HAP-1 (cell line): ENCODE measurements at regions not wholly inside any gene's neighbourhood (a gene's known extent, or its start where the extent isn't known, plus 50 kb on each side); places are given as distances from the start of the nearest gene placed in this dataset.

Experiments
- DNase-seq, 2 experiments: peaks; one replicate each; pipeline ENCODE4 v3.0.0-alpha.2; 2016 to 2020; ENCODE audit warnings: low spot score in 2 of 2
- H3K27me3 ChIP-seq: fragments of 250-450 bp; sonication (Bioruptor Pico); 2 replicates; pipeline ENCODE4 v1.5.1; 2020; ENCODE audit warnings: low read depth, mild to moderate bottlenecking, moderate library complexity
- H3K36me3 ChIP-seq: fragments of 250-450 bp; sonication (Bioruptor Pico); replicated peaks from 2 replicates; pipeline ENCODE4 v1.5.1; 2020; ENCODE audit warnings: mild to moderate bottlenecking
- H3K4me1 ChIP-seq: fragments of 250-450 bp; sonication (Bioruptor Pico); 2 replicates; pipeline ENCODE4 v1.5.1; 2020; ENCODE audit warnings: mild to moderate bottlenecking
- H3K4me3 ChIP-seq: fragments of 250-450 bp; sonication (Bioruptor Pico); 2 replicates; pipeline ENCODE4 v1.5.1; 2020; ENCODE audit warnings: mild to moderate bottlenecking, moderate library complexity
- H3K9me3 ChIP-seq: fragments of 250-450 bp; sonication (Bioruptor Pico); 2 replicates; pipeline ENCODE4 v1.5.1; 2020; ENCODE audit warnings: mild to moderate bottlenecking, moderate library complexity
- in situ Hi-C: fragments of 300-500 bp; cut with MboI; formaldehyde crosslinking; loops from 3 replicates; pipeline ENCODE4 v1.14.3; 2020; ENCODE audit warnings: low sequenced_read_pairs, inconsistent platforms, mixed read lengths

DNA sequence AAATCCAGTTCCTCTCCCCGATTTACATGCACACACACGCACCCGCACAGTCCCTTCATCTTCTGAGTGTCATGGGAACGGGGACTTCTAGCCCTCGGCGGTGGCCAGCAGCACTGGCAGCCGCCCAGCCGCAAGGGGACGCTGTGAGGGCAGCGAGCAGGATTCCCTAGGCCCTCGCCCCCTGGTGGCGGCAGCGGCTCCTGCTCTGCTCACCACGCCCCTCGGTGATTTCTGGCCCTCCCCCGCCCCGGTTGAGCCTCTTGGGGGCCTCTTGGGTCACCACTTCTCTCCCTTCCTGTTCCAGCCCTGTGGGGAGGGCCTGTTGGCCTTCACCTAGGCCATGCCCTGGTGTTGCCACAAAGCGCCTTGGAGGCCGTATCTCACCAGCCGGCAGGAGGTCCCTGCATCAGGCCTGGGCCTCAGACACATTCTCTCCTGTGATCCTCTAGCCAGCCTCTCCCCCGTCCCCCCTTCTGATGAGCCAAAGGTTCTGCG is 75.2 kb upstream of the KSR1 start:
- H3K4me3 ChIP-seq, result no peak overlapping the region
- peak; percentile 47 to 92 for DNase-seq
- in situ Hi-C loops, result no loop called here

DNA sequence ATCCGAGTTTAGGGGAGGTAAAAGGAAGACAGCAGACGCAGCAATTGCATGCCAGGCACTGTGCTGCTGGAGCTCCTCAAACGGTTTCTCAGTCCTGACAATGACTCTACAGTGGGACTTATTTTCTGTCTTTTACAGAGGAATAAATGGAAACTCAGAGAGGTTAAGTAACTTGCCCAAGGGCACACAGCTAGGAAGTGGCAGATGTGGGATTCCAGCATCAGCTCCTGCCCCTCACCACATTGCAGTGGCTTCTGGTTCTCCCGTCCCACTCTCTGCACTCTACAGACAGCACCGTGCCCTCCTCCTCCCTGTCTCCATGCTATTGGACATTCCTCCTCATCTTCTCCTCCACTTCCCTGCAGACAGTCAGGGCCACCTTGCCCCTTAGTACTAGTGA is 74.2 kb upstream of the KSR1 start:
- H3K9me3 ChIP-seq, result no peaks in the 10 kb centered on the region
- H3K36me3 ChIP-seq, result no peaks in the 10 kb centered on the region
- peaks cover 7% of the 10 kb centered on the region; the same call in 1 of the 2 replicates for H3K4me1 ChIP-seq
- in situ Hi-C loops, result no loop called here
- no peak for DNase-seq
- no peak overlapping the region for H3K4me3 ChIP-seq
- no peaks in the 10 kb centered on the region for H3K27me3 ChIP-seq

More for the DNA sequence above, 75.2 kb upstream of the KSR1 start:
- Histone ChIP-seq H3K9me3 (no peaks in the 10 kb centered on the region), H3K27me3 (no peaks in the 10 kb centered on the region), H3K36me3 (no peaks in the 10 kb centered on the region), H3K4me1 (peaks cover 7% of the 10 kb centered on the region; the same call in 1 of the 2 replicates)

DNA sequence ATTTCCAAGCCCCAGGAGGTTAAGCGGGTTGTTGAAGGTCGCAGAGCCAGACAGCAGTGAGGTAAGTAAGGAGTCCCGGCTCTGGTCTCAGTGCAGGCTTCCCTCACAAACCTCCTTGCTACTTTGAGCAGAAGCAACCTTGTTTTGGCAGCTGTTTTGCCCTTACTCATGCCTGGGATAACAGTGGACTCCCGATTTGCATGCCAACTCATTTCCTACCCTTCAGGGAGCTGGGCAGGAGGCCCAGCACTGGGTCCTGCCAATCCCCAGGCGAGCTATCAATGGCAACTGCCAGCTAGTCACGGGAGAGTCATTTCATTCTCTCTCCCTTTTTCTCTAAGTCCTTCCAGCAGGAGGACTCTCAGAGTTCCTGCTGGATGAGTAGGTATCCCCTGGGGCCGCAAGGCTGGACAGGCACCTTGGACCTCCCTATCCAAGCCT is 72.0 kb upstream of the KSR1 start:
- DNase-seq, result no peak
- Histone ChIP-seq H3K36me3 (no peaks in the 10 kb centered on the region), H3K4me1 (peaks cover 7% of the 10 kb centered on the region; the same call in 1 of the 2 replicates), H3K9me3 (no peaks in the 10 kb centered on the region), H3K4me3 (no peak overlapping the region), H3K27me3 (no peaks in the 10 kb centered on the region)
- in situ Hi-C loops, result no loop called here

DNA sequence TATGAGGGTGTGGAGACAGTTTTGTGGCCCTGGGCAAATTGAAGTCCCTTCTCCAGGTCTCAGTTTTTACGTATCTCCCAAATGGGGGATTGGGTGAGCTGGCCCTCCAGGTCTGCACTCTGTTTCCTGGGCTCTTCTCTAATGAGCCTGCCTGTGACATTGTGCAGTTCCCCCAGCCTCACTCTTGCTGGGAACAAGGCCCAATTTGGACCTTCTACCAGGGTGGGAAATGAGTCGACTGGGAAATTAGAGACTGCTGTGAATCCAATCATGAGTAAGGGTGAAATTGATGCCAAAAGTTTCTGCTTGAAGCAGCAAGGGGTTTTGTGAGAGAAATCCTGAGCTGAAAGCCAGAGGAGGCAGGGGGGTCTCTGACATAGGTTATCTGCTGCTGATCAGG is 71.5 kb upstream of the KSR1 start:
- H3K36me3 ChIP-seq, result no peaks in the 10 kb centered on the region
- in situ Hi-C loops, result no loop called here
- H3K9me3 ChIP-seq, result no peaks in the 10 kb centered on the region

DNA sequence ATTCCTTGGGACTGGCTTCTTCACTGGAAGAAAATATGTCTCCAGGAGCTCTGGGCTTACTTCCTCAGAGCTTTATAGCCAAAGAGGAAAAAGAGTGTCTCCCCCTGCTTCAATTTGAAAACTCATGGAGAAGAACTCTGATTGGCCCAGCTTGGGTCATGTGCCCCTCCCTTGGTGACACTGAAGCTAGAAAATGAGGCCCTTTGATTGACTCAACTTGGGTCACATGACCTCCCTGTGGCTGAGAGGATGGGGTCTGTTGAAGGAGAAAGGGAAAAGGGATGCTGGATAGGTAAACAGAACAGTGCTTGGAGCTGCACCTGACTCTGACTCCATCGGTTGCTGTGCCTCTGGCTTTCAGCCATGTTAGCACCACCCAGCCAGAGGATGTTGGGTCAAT is 70.6 kb upstream of the KSR1 start:
- H3K9me3 ChIP-seq, result no peaks in the 10 kb centered on the region
- no peaks in the 10 kb centered on the region for H3K36me3 ChIP-seq
- peaks cover 3% of the 10 kb centered on the region; the same call in 1 of the 2 replicates for H3K4me1 ChIP-seq
- H3K4me3 ChIP-seq, result no peak overlapping the region
- H3K27me3 ChIP-seq, result no peaks in the 10 kb centered on the region
- in situ Hi-C loops, result no loop called here
- no peak for DNase-seq

More for the DNA sequence above, 71.5 kb upstream of the KSR1 start:
- H3K4me1 ChIP-seq, result peaks cover 7% of the 10 kb centered on the region; the same call in 1 of the 2 replicates
- no peak overlapping the region for H3K4me3 ChIP-seq
- no peaks in the 10 kb centered on the region for H3K27me3 ChIP-seq
- no peak for DNase-seq

DNA sequence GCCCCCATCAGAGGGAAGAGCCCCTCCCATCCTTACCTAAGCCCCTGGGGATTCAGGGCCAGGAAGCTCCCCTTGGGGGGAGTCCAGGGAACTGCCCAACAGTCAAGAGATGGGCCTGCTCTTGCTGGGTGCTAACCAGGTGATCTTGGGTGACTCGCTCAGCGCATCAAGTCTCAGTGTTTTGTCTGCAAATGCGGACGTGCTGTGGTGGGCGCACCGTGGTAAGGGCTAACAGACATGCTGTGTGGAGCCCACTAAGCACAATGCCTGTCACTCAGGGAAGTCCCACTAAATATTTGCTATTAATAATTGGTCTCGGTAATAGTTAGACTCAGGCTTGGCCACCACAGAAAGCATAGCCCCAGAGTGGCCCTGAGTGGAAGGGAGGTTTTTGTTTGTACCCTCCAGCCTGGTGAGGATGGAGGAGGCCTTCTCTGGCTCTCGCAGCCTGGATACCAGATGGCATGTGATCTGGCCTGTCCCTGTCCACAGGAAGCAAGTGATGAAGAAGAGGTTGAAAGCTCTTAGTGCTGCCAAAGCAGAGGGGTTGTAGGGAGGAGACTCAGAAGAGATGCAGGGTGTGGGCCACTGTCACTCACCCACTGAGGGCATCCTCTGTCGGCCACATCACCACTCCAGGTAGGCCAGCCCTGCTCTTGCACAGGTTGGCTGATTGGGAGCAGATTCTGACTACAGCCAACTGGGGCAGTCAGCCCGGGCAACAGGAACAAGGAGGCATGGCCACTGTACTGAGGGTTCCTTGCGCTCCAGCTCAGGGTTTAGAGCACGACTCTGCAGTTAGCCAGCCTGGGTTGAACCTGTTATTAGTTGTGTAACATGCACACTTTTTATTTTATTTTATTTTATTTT is 69.8 kb upstream of the KSR1 start:
- no peak for DNase-seq
- in situ Hi-C loops, result no loop called here
- Histone ChIP-seq H3K36me3 (no peaks in the 10 kb centered on the region), H3K4me3 (no peak overlapping the region), H3K27me3 (no peaks in the 10 kb centered on the region), H3K4me1 (no peaks in the 10 kb centered on the region), H3K9me3 (no peaks in the 10 kb centered on the region)

DNA sequence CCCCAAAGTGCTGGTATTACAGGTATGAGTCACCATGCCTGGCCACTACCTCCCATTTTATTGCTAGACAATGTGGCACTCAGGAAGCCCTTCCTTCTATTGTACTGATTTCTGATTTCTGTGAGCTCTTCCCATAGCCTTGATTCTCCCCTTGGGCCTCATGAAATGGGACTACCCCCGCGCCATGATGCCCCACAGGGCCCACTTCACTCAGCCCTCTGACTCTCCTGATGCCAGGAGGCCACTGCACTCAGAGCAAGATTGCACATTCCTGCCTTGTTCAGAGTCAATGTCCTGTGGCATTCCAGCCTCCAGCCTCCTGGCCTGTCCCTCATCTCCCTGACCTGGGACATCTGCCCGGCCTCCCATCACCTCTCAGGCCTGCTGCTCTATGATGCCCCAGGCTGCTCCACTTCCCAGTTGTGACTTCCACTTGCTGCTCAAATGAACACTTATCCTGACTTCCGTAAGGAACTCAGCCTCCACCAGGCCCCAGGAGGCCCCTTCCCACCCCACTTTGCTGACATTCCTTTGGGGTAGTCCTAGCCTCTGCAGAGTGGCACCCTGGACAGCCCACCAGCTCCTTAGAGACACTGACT is 66.6 kb upstream of the KSR1 start:
- Histone ChIP-seq H3K4me3 (no peak overlapping the region), H3K27me3 (peaks cover 5% of the 10 kb centered on the region; the same call in 1 of the 2 replicates), H3K36me3 (no peaks in the 10 kb centered on the region), H3K9me3 (no peaks in the 10 kb centered on the region), H3K4me1 (no peaks in the 10 kb centered on the region)
- DNase-seq, result no peak
- in situ Hi-C loops, result loop anchor here (10.0 kb wide), 1 partner anchor 205 kb away; no protein-coding TSS in a partner anchor

DNA sequence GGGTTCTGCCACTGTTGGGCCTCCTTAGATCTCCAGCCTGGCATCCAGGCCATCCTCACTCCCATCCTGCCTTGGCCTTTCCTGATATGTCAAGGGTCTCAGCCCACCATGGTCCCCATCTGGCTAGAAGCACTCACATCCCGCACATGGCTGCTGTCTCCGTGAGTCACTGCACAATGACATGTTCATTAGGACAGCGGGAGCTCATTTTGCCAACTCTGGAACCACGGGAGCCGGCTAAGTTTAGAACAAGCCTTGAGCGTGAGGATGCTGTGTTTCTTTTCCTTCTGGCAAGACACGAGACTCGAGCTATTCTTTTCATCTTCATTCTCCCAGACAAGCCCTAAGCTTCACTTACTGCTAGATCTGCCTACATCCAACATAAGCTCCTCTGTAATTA is 65.7 kb upstream of the KSR1 start:
- in situ Hi-C loops, result loop anchor here (10.0 kb wide), 1 partner anchor 204 kb away; no protein-coding TSS in a partner anchor
- no peak overlapping the region for H3K4me3 ChIP-seq
- H3K9me3 ChIP-seq, result no peaks in the 10 kb centered on the region
- peaks cover 9% of the 10 kb centered on the region; the same call in 1 of the 2 replicates for H3K27me3 ChIP-seq
- H3K4me1 ChIP-seq, result no peaks in the 10 kb centered on the region
- DNase-seq, result no peak
- no peaks in the 10 kb centered on the region for H3K36me3 ChIP-seq

DNA sequence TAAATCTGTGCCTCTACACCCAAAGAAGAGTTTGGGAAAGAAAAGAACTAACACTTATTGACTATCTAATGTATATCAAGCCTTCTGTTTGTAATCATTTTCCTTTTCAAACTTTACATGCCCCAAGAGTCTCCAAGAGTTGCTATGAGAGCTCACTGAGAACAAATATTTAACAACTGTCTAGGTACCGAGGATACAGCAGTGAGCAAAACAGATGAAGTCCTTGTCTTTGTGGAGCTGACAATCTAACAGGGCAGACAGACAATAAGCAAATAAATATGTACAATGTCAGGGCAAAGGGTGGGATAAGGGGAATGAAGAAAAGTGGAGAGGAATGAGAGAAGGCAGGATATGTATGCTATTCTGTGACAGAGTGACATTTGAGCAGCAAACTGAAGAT is 64.8 kb upstream of the KSR1 start:
- no peak for DNase-seq
- Histone ChIP-seq H3K36me3 (no peaks in the 10 kb centered on the region), H3K4me3 (no peak overlapping the region), H3K9me3 (no peaks in the 10 kb centered on the region; the same call in 1 of the 2 replicates), H3K27me3 (peaks cover 9% of the 10 kb centered on the region; the same call in 1 of the 2 replicates), H3K4me1 (no peaks in the 10 kb centered on the region)
- in situ Hi-C loops, result loop anchor here (10.0 kb wide), 1 partner anchor 203 kb away; no protein-coding TSS in a partner anchor

DNA sequence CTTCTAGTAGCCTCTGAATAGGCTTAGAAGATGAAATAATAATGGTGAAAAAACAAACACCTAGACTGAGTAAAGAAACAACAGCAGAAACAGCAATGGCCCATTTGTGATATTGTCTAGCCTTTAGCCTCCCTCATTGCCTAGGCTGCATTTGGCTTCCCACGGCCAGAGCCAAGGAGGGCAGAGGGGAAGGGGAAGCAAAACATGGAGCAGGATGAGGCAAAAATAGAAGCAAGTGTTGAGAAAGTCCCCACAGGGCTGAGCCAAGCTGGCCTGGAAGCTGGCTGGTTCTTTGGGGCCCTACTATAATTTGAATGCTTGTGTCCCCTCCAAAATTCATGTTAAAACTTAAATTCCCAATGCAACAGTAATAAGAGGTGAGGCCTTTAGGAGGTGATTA is 60.2 kb upstream of the KSR1 start:
- Histone ChIP-seq H3K27me3 (peaks cover 9% of the 10 kb centered on the region; the same call in 1 of the 2 replicates), H3K4me3 (no peak overlapping the region)
- in situ Hi-C loops, result loop anchor here (10.0 kb wide), 1 partner anchor 199 kb away; no protein-coding TSS in a partner anchor

DNA sequence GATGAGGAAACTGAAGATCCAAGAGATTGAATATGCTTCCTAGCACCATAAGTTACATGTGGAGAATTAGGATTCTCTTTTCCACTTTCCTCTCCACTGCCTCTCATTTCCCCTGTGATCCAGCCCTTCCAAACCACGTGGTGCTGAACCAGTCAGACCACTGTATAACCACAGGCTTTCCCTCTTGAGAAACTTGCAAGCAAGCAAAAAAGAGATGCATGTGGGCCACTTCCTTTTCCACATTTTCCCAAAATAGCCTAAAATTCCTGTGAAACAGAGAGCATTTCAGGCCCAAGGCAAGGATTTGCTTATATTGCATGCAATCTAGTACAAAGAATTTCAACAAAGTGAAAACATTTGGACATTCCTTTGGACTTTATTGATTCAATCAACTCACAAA is 59.3 kb upstream of the KSR1 start:
- Histone ChIP-seq H3K27me3 (peaks cover 9% of the 10 kb centered on the region; the same call in 1 of the 2 replicates), H3K36me3 (no peaks in the 10 kb centered on the region), H3K4me3 (no peak overlapping the region), H3K4me1 (no peaks in the 10 kb centered on the region), H3K9me3 (no peaks in the 10 kb centered on the region; the same call in 1 of the 2 replicates)
- in situ Hi-C loops, result loop anchor here (10.0 kb wide), 1 partner anchor 198 kb away; no protein-coding TSS in a partner anchor
- no peak for DNase-seq

More for the DNA sequence above, 60.2 kb upstream of the KSR1 start:
- Histone ChIP-seq H3K9me3 (no peaks in the 10 kb centered on the region; the same call in 1 of the 2 replicates), H3K4me1 (no peaks in the 10 kb centered on the region), H3K36me3 (no peaks in the 10 kb centered on the region)
- DNase-seq, result no peak

DNA sequence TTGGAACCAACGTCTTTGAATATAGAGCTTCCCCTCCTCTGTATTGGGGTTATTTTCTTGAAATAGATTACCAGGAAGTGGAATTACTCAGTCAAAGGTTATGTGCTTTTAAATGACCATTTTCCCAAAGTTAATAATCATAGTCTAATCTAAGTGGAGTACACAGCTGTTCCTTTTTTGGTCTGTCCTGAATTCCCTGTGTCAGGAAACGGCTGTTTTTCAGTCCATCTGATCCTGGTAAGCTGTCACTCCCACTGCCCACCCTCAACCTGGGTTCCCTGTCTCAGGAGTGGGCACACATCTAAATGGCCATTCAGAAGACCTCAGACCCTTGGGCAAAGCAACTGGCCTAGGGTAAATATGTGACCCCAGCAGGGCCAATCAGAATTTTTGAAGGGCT is 57.6 kb upstream of the KSR1 start:
- Histone ChIP-seq H3K36me3 (no peaks in the 10 kb centered on the region), H3K27me3 (peaks cover 7% of the 10 kb centered on the region; the same call in 1 of the 2 replicates), H3K4me1 (no peaks in the 10 kb centered on the region), H3K9me3 (no peaks in the 10 kb centered on the region; the same call in 1 of the 2 replicates), H3K4me3 (no peak overlapping the region)
- DNase-seq, result no peak
- in situ Hi-C loops, result loop anchor here (10.0 kb wide), 1 partner anchor 196 kb away; no protein-coding TSS in a partner anchor

DNA sequence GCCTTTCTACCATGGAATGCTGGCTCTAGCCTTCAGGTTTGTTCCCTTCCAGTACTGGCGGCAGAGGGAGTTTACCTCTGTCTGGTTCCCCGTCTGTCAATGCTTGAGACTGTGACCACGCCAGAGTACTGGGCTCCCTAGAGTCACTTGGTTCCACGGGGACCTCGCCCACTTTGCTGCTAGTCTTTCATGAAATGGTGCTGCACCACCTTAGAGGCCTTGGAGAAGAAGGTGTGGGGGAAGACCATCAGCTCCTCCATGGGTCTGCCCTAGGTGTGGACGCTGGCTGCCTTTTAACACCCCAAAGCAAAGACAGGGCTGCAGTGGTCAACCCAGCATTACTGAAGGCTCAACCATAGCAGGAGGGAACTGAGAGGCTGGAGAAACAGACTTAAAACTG is 55.3 kb upstream of the KSR1 start:
- no peaks in the 10 kb centered on the region; the same call in 1 of the 2 replicates for H3K9me3 ChIP-seq
- no peaks in the 10 kb centered on the region for H3K36me3 ChIP-seq
- no peaks in the 10 kb centered on the region for H3K27me3 ChIP-seq
- DNase-seq, result no peak
- in situ Hi-C loops, result loop anchor here (5.0 kb wide), 1 partner anchor 51 kb away; no protein-coding TSS in a partner anchor
- H3K4me1 ChIP-seq, result no peaks in the 10 kb centered on the region
- H3K4me3 ChIP-seq, result no peak overlapping the region
